Astrocyte (in vitro differentiated cells and primary cell): ENCODE measurements at regions not wholly inside any gene's neighbourhood (a gene's known extent, or its start where the extent isn't known, plus 50 kb on each side); places are given as distances from the start of the nearest gene placed in this dataset.

Experiments used
- DNase-seq: peaks from one replicate; pipeline ENCODE4 v3.0.0-alpha.2; 2010; ENCODE audit warnings: low read depth
- FAIRE-seq: peaks from 2 replicates; lab custom pipeline; 2011; peaks lifted over from hg19 to GRCh38; lab: Jason Lieb, UNC
- H2AFZ ChIP-seq: 2 replicates; pipeline ENCODE4 v1.6.0; 2012; ENCODE audit warnings: low read depth, low read length, inconsistent platforms
- H3K27ac ChIP-seq: 2 replicates; pipeline ENCODE4 v1.5.1; 2011; ENCODE audit warnings: low read depth, low read length, inconsistent platforms
- H3K27me3 ChIP-seq: 2 replicates; pipeline ENCODE4 v1.6.0; 2011; ENCODE audit warnings: low read length, inconsistent platforms; ENCODE audit not compliant: insufficient read depth
- H3K36me3 ChIP-seq: 2 replicates; pipeline ENCODE4 v1.5.1; 2011; ENCODE audit warnings: low read length, inconsistent platforms; ENCODE audit not compliant: insufficient read depth
- H3K4me1 ChIP-seq: 2 replicates; pipeline ENCODE4 v1.5.1; 2011; ENCODE audit warnings: low read length, inconsistent platforms; ENCODE audit not compliant: insufficient read depth
- H3K4me2 ChIP-seq: 2 replicates; pipeline ENCODE4 v1.6.0; 2012; ENCODE audit warnings: low read length, inconsistent platforms
- H3K4me3 ChIP-seq: 2 replicates; pipeline ENCODE4 v1.5.1; 2011; ENCODE audit warnings: low read depth, mild to moderate bottlenecking, low read length, inconsistent platforms; ENCODE audit not compliant: insufficient read depth
- H3K79me2 ChIP-seq: 2 replicates; pipeline ENCODE4 v1.6.0; 2012; ENCODE audit warnings: mild to moderate bottlenecking, low read length, inconsistent platforms; ENCODE audit not compliant: insufficient read depth
- H3K9ac ChIP-seq: 2 replicates; pipeline ENCODE4 v1.6.0; 2012; ENCODE audit warnings: mild to moderate bottlenecking, low read length, inconsistent platforms
- H3K9me3 ChIP-seq: 2 replicates; pipeline ENCODE4 v1.5.1; 2012; ENCODE audit warnings: low read depth, mild to moderate bottlenecking, low read length, inconsistent platforms; ENCODE audit not compliant: insufficient read depth
- H4K20me1 ChIP-seq: 2 replicates; pipeline ENCODE4 v1.6.0; 2012; ENCODE audit warnings: low read length, inconsistent platforms; ENCODE audit not compliant: insufficient read depth
- H3K27ac Mint-ChIP-seq: one replicate; pipeline ENCODE4 v1.8.0; 2021; ENCODE audit warnings: mild to moderate bottlenecking, mixed read lengths; ENCODE audit not compliant: unreplicated experiment
- H3K27me3 Mint-ChIP-seq: one replicate; pipeline ENCODE4 v1.8.0; 2021; ENCODE audit warnings: low read depth, mixed read lengths; ENCODE audit not compliant: unreplicated experiment
- H3K36me3 Mint-ChIP-seq: one replicate; pipeline ENCODE4 v1.8.0; 2021; ENCODE audit warnings: low read depth, mixed read lengths; ENCODE audit not compliant: unreplicated experiment
- H3K4me1 Mint-ChIP-seq: one replicate; pipeline ENCODE4 v1.8.0; 2021; ENCODE audit warnings: low read depth, mixed read lengths; ENCODE audit not compliant: unreplicated experiment
- H3K4me3 Mint-ChIP-seq: one replicate; pipeline ENCODE4 v1.8.0; 2021; ENCODE audit warnings: mild to moderate bottlenecking, moderate library complexity, mixed read lengths; ENCODE audit not compliant: unreplicated experiment
- H3K9me3 Mint-ChIP-seq: one replicate; pipeline ENCODE4 v1.8.0; 2021; ENCODE audit warnings: mild to moderate bottlenecking, mixed read lengths; ENCODE audit not compliant: unreplicated experiment
- CTCF ChIP-seq: IDR thresholded peaks from 2 replicates; pipeline ENCODE4 v1.5.1; 2011; ENCODE audit warnings: low read depth, mild to moderate bottlenecking, inconsistent platforms, low read length, moderate library complexity; ENCODE audit not compliant: insufficient read depth
- EZH2 ChIP-seq: IDR thresholded peaks from 2 replicates; pipeline ENCODE4 v1.6.1; 2012; ENCODE audit warnings: mild to moderate bottlenecking, low read length, inconsistent platforms; ENCODE audit not compliant: insufficient read depth

- no peak for DNase-seq
- no peaks in the 10 kb centered on the region for H3K79me2 ChIP-seq
- no peak for FAIRE-seq
- no peak overlapping the region for H3K9ac ChIP-seq
- TF ChIP-seq EZH2 (no peak), CTCF (no peak)
- Mint-ChIP-seq H3K4me3 (no peak overlapping the region), H3K27ac (no peak overlapping the region), H3K36me3 (no peaks in the 10 kb centered on the region), H3K9me3 (no peaks in the 10 kb centered on the region), H3K27me3 (peaks cover 4% of the 10 kb centered on the region), H3K4me1 (no peaks in the 10 kb centered on the region)
- no peaks in the 10 kb centered on the region for H3K9me3 ChIP-seq
- H3K27ac ChIP-seq, result no peak overlapping the region
- no peaks in the 10 kb centered on the region for H4K20me1 ChIP-seq
- no peaks in the 10 kb centered on the region for H3K27me3 ChIP-seq
- no peak overlapping the region for H3K4me2 ChIP-seq
- H3K36me3 ChIP-seq, result no peaks in the 10 kb centered on the region
- no peak overlapping the region for H2AFZ ChIP-seq
- H3K4me1 ChIP-seq, result no peaks in the 10 kb centered on the region
- H3K4me3 ChIP-seq, result no peak overlapping the region
Measured at GRCh38 chr16:6246266-6246665, 1086.4 kb upstream of the RBFOX1 start.

GRCh38 chr16:6232056-6232455 is 1100.6 kb upstream of the RBFOX1 start:
- DNase-seq (no peak), FAIRE-seq (no peak)
- no peaks in the 10 kb centered on the region for H3K27me3 Mint-ChIP-seq
- no peak overlapping the region for H3K4me3 Mint-ChIP-seq
- no peaks in the 10 kb centered on the region for H3K9me3 ChIP-seq
- no peak overlapping the region for H3K4me3 ChIP-seq
- H3K4me1 Mint-ChIP-seq, result peaks cover 2% of the 10 kb centered on the region
- no peaks in the 10 kb centered on the region for H3K27me3 ChIP-seq
- no peaks in the 10 kb centered on the region for H3K4me1 ChIP-seq
- no peaks in the 10 kb centered on the region for H3K36me3 ChIP-seq
- no peaks in the 10 kb centered on the region for H3K36me3 Mint-ChIP-seq
- H4K20me1 ChIP-seq, result no peaks in the 10 kb centered on the region
- no peak overlapping the region for H3K9ac ChIP-seq
- no peak overlapping the region for H3K27ac Mint-ChIP-seq
- H2AFZ ChIP-seq, result no peak overlapping the region
- no peak overlapping the region for H3K4me2 ChIP-seq
- H3K27ac ChIP-seq, result no peak overlapping the region
- H3K79me2 ChIP-seq, result no peaks in the 10 kb centered on the region
- no peaks in the 10 kb centered on the region for H3K9me3 Mint-ChIP-seq
- TF ChIP-seq EZH2 (no peak), CTCF (no peak)

GRCh38 chr16:6231398-6231797 is 1101.2 kb upstream of the RBFOX1 start:
- H2AFZ ChIP-seq, result no peak overlapping the region
- no peak overlapping the region for H3K4me3 ChIP-seq
- H3K79me2 ChIP-seq, result no peaks in the 10 kb centered on the region
- Mint-ChIP-seq H3K27me3 (no peaks in the 10 kb centered on the region), H3K4me1 (peaks cover 2% of the 10 kb centered on the region), H3K4me3 (no peak overlapping the region), H3K36me3 (no peaks in the 10 kb centered on the region), H3K27ac (no peak overlapping the region), H3K9me3 (no peaks in the 10 kb centered on the region)
- FAIRE-seq (no peak), DNase-seq (no peak)
- no peaks in the 10 kb centered on the region for H3K27me3 ChIP-seq
- H4K20me1 ChIP-seq, result no peaks in the 10 kb centered on the region
- no peak overlapping the region for H3K4me2 ChIP-seq
- H3K36me3 ChIP-seq, result no peaks in the 10 kb centered on the region
- TF ChIP-seq CTCF (no peak), EZH2 (no peak)
- no peak overlapping the region for H3K27ac ChIP-seq
- H3K9me3 ChIP-seq, result no peaks in the 10 kb centered on the region
- no peak overlapping the region for H3K9ac ChIP-seq
- H3K4me1 ChIP-seq, result no peaks in the 10 kb centered on the region
